ENCODE measurements at regions not wholly inside any gene's neighbourhood (a gene's known extent, or its start where the extent isn't known, plus 50 kb on each side); places are given as distances from the start of the nearest gene placed in this dataset.

DNA sequence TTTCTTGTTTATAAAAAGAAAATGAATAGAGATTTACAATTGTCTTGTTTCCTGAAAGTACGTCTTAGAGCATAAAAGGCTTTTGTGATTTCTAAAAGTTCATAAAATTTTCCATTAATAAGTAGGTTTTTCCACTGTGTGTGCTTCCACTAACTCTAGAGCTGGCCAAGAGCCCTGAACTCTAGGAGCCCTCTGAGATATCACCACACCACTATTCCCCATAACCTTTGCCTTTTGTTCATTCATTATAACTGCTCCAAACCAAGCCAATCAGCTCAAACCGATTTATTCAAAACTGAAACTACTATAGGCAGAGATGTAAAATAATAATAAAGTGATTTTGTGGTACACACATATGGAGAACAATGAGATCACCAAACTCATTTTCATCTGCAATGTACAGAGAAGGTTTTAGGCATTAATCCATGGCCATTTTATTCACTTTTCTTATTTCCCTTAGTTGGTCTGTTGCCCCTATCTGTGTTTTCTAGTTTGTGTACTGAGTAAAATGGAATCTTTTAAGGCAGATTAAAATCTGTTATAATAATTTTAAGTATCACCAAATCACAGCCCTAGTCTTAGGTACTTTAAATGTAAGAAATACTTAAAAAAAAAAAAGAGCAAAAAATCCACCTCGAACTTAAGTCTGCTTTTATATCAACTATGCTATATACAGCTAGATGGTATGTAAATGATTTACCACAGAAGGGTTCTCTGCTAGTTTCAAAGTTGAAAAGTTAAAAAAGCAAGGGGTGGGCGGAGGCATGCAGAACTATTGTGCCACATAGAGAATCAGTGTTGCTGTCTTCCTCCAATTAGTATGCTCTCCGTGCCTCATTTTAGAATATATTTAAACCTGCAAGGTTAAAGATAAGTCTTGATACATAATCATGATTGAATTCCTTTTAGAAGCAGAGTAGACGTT, 311.3 kb downstream of the KLF12 start:
- 72 to 80% methylated on average over 6 of the region's 6 CpGs for WGBS, 2 donors
- Histone ChIP-seq H3K27me3 (no peaks in the 10 kb centered on the region), H3K4me1 (no peaks in the 10 kb centered on the region), H3K36me3 (replicated peaks in 1 of 2; ENCODE audit: insufficient read depth in 1 of 2, low read depth in 2 of 2) (no peaks in the 10 kb centered on the region), H3K4me3 (no peak overlapping the region), H3K27ac (no peak overlapping the region), H3K9me3 (no peaks in the 10 kb centered on the region)
- TF ChIP-seq POLR2A (IDR thresholded peaks at IDR 0.05) (no peak), CTCF (IDR thresholded peaks at IDR 0.05) (no peak)
- DNase-seq = no peak
- intact Hi-C loops (cut with DNase I) = no loop called here
- ATAC-seq = no peak

GRCh38 chr13:73820688-73821087, 313.5 kb downstream of the KLF12 start:
- DNase-seq (no peak), ATAC-seq (no peak)
- Histone ChIP-seq H3K36me3 (replicated peaks in 1 of 2; ENCODE audit: insufficient read depth in 1 of 2, low read depth in 2 of 2) (no peaks in the 10 kb centered on the region), H3K27ac (no peak overlapping the region), H3K9me3 (no peaks in the 10 kb centered on the region), H3K27me3 (no peaks in the 10 kb centered on the region), H3K4me3 (no peak overlapping the region), H3K4me1 (no peaks in the 10 kb centered on the region)
- TF ChIP-seq CTCF (IDR thresholded peaks at IDR 0.05) (no peak), POLR2A (IDR thresholded peaks at IDR 0.05) (no peak)
- 92 to 96% methylated on average over 2 of the region's 2 CpGs for WGBS, 2 donors
- intact Hi-C loops (cut with DNase I) = no loop called here

- Histone ChIP-seq H3K4me1 (no peaks in the 10 kb centered on the region), H3K9me3 (no peaks in the 10 kb centered on the region), H3K27ac (no peak overlapping the region), H3K4me3 (no peak overlapping the region), H3K27me3 (no peaks in the 10 kb centered on the region), H3K36me3 (replicated peaks in 1 of 2; ENCODE audit: insufficient read depth in 1 of 2, low read depth in 2 of 2) (no peaks in the 10 kb centered on the region)
- intact Hi-C loops (cut with DNase I) = no loop called here
- ATAC-seq = no peak
- WGBS, 2 donors = 51 to 61% methylated on average over 3 of the region's 3 CpGs
- TF ChIP-seq POLR2A (IDR thresholded peaks at IDR 0.05) = no peak
- no peak for TF ChIP-seq CTCF (IDR thresholded peaks at IDR 0.05)
- DNase-seq = no peak
Measured at GRCh38 chr13:73820285-73820684, 313.9 kb downstream of the KLF12 start.

- TF ChIP-seq POLR2A (IDR thresholded peaks at IDR 0.05) = no peak
- no peak for TF ChIP-seq CTCF (IDR thresholded peaks at IDR 0.05)
- no peaks in the 10 kb centered on the region for H3K27me3 ChIP-seq
- ATAC-seq (no peak), DNase-seq (no peak)
- H3K27ac ChIP-seq = no peak overlapping the region
- no peak overlapping the region for H3K4me3 ChIP-seq
- H3K36me3 ChIP-seq (replicated peaks in 1 of 2; ENCODE audit: insufficient read depth in 1 of 2, low read depth in 2 of 2) = no peaks in the 10 kb centered on the region
- no peaks in the 10 kb centered on the region for H3K9me3 ChIP-seq
- no peaks in the 10 kb centered on the region for H3K4me1 ChIP-seq
- intact Hi-C loops (cut with DNase I) = no loop called here
Measured at GRCh38 chr13:73819711-73820110, 314.5 kb downstream of the KLF12 start.

DNA sequence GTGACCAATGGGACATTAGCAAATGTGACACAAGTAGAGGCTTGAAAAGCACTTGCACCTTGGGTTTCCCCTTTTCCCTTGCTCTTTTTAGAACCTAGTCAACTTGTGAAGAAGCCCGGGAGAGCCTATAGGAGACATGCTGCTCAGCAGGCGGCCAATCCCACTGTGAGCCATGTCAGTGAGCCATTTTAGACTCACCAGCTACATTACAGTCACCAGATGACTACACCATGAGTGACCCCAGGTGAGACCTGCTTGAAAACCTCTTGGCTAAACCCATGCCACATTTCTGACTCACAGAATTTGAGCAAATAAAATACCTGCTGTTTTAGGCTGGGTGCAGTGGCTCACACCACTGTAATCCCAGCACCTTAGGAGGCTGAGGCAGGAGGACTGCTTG, 317.5 kb downstream of the KLF12 start:
- intact Hi-C loops (cut with DNase I) = no loop called here
- 100% methylated on average over 2 of the region's 2 CpGs for WGBS, 2 donors
- Histone ChIP-seq H3K4me3 (no peak overlapping the region), H3K4me1 (no peaks in the 10 kb centered on the region), H3K9me3 (no peaks in the 10 kb centered on the region), H3K36me3 (replicated peaks in 1 of 2; ENCODE audit: insufficient read depth in 1 of 2, low read depth in 2 of 2) (no peaks in the 10 kb centered on the region), H3K27me3 (no peaks in the 10 kb centered on the region), H3K27ac (no peak overlapping the region)
- no peak for ATAC-seq
- no peak for DNase-seq
- TF ChIP-seq CTCF (IDR thresholded peaks at IDR 0.05) (no peak), POLR2A (IDR thresholded peaks at IDR 0.05) (no peak)

All from body of pancreas (tissue), 4 donors.